MM.1S (cell line): ENCODE measurements at regions not wholly inside any gene's neighbourhood (a gene's known extent, or its start where the extent isn't known, plus 50 kb on each side); places are given as distances from the start of the nearest gene placed in this dataset.
"Not testable (repeated sequence)": the region's sequence is repeated elsewhere in the genome, so short reads cannot be mapped to it uniquely, and the experiment has no call there.

Source experiments
- EZH2 ChIP-seq: fragments of 300-600 bp; sonication (generic); optimal IDR thresholded peaks from 2 replicates; pipeline ENCODE3; 2017; ENCODE audit warnings: low read depth, mild to moderate bottlenecking, antibody characterized with exemption, low read length, mixed read lengths
- EZH2phosphoT487 ChIP-seq: fragments of 300-600 bp; sonication (generic); IDR thresholded peaks from 2 replicates; pipeline ENCODE4 v1.6.1; 2018; ENCODE audit warnings: antibody characterized with exemption, low read length
- TF ChIP-seq, protein P1 (sequence below): fragments of 300-600 bp; sonication (generic); IDR thresholded peaks from 2 replicates; pipeline ENCODE4 v1.5.1; 2016; ENCODE audit warnings: antibody characterized with exemption, low read length, mixed read lengths

DNA sequence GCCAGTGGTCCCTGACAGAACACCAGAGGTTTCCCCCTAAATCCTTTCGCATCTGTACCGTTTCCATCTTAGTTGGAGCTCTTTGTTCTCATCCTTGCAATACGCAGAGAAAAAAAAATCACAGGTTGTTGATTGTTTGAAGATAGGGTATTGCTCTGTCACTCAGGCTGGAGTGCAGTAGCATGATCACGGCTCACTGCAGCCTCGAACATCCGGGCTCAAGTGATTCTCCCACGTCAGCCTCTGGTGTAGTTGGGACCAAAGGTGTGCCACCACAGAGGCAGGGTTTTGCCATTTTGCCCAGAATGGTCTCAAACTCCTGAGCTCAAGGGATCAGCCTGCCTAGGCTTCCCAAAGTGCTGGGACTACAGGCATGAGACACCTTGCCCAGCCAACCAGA, 185.9 kb downstream of the FAM72C start:
- TF ChIP-seq, protein P1, sequence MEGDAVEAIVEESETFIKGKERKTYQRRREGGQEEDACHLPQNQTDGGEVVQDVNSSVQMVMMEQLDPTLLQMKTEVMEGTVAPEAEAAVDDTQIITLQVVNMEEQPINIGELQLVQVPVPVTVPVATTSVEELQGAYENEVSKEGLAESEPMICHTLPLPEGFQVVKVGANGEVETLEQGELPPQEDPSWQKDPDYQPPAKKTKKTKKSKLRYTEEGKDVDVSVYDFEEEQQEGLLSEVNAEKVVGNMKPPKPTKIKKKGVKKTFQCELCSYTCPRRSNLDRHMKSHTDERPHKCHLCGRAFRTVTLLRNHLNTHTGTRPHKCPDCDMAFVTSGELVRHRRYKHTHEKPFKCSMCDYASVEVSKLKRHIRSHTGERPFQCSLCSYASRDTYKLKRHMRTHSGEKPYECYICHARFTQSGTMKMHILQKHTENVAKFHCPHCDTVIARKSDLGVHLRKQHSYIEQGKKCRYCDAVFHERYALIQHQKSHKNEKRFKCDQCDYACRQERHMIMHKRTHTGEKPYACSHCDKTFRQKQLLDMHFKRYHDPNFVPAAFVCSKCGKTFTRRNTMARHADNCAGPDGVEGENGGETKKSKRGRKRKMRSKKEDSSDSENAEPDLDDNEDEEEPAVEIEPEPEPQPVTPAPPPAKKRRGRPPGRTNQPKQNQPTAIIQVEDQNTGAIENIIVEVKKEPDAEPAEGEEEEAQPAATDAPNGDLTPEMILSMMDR, result not testable (repeated sequence)
- TF ChIP-seq EZH2phosphoT487, EZH2: not testable (repeated sequence)
